HG03159 (cell line): ENCODE measurements at regions not wholly inside any gene's neighbourhood (a gene's known extent, or its start where the extent isn't known, plus 50 kb on each side); places are given as distances from the start of the nearest gene placed in this dataset.
"Not testable (repeated sequence)": the region's sequence is repeated elsewhere in the genome, so short reads cannot be mapped to it uniquely, and the experiment has no call there.

Experiments used
- ATAC-seq: cut with Tn5 transposase; IDR thresholded peaks from one replicate; pipeline ENCODE4 v1.9.1; 2021; ENCODE audit warnings: mild to moderate bottlenecking, moderate library complexity; ENCODE audit not compliant: unreplicated experiment

DNA sequence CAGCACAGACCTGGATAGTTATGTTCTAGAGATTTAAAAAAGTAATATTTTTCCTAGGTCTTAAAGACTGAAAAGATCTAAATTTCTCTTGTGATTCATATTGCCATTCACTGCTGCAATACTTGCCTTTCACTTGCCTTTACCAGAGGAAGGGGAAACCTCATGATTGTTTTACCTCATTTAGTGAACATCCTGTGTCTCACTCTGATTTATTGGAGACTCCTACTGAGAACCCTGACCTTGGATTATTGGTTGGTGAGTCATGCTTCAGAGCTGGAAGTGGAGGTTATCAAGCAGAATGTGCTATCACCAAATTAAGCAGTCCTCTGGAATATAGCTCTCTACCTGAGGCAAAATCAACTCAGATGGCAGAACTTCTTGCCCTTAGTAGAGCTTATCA lies 500.5 kb downstream of the TSN start:
- ATAC-seq = no peak

- no peak for ATAC-seq
These were observed 506.5 kb downstream of the TSN start for GRCh38 chr2:122261911-122262310.

DNA sequence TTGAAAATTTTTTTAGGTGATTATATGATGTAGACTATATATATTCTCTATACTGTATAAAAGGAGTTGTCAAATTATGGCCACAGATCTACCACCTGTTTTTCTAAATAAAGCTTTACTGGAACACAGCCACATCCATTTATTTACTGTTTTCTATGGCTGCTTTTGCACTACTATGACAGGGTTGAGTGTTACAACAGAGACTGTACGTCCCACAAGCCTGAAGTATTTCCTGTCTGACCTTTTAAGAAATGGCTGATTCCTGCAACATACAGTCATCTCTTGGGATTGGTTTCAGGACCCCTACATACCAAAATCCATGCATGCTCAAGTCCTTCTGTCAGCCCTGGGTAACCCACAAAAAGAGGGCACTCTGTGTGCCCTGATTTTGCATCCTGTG lies 508.3 kb downstream of the TSN start:
- ATAC-seq = no peak

- ATAC-seq = no peak
These were observed 511.2 kb downstream of the TSN start for GRCh38 chr2:122266636-122267035.

- no peak for ATAC-seq
These were observed 512.5 kb downstream of the TSN start for GRCh38 chr2:122267947-122268346.

DNA sequence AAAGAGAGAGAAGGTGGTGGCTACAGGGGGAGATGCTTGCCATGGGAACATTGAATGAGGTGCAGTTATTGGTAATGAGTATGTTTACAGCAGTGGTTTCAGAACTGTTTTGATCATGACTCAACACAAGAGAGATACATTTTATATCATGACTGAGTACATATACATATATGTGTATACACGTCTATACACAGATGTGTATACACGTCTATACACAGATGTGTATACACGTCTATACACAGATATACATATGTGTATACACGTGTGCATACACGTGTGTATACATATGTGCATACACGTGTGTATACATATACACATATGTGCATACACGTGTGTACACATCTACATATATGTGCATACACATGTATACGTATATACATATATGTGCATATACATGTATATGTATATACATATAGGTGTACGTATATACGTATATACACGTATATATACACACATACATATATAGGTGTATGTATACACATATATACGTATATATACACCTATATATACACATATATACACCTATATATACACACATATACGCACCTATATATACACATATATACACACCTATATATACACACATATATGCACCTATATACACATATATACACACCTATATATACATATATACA lies 518.5 kb downstream of the TSN start:
- no peak for ATAC-seq

DNA sequence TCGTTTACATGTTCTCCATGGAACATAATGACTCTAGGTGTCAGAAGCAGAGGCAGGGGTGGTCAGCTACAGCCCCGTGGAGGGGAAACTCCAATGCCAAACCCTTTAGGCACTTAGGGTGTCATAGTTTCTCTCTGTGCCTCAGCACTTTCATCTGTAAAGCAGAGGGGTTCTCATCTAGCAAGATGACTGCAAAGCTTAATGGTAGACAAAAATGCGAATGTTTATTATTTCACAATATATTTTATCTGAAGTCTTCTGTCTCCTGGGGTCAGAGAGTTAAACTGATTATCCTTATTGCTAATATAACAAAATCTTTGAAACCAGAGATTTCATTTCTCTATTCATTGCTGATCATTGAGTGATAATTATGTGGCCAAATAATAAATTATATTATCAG lies 522.5 kb downstream of the TSN start:
- ATAC-seq = no peak

GRCh38 chr2:122300758-122301157 lies 545.3 kb downstream of the TSN start:
- no peak for ATAC-seq

- no peak for ATAC-seq
These were observed 552.3 kb downstream of the TSN start for GRCh38 chr2:122307763-122308162.

DNA sequence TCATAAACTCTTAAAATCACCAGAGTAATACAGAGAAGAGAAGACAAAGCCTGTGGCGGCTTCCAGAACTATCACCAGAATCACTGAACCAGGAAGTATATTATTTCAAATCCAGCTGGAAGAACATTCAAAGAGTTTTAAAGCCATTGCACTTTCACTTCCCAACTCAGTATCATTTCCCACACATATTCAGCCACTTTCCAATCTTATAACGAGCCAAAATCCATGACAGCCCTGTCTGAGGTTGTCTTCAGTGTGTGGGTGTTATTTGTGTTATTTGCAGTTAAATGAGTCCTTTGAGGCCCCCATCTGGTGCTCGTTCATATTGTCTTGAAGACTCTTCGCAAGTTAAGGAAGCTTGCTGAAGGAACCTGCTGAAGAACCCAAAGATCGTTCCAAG lies 559.9 kb downstream of the TSN start:
- no peak for ATAC-seq

- ATAC-seq = no peak
These were observed 564.2 kb downstream of the TSN start for GRCh38 chr2:122319539-122320132.

GRCh38 chr2:122322815-122323214 lies 567.4 kb downstream of the TSN start:
- ATAC-seq = no peak

GRCh38 chr2:122323927-122324326 lies 568.5 kb downstream of the TSN start:
- no peak for ATAC-seq

- no peak for ATAC-seq
These were observed 571.0 kb downstream of the TSN start for GRCh38 chr2:122326471-122326870.

DNA sequence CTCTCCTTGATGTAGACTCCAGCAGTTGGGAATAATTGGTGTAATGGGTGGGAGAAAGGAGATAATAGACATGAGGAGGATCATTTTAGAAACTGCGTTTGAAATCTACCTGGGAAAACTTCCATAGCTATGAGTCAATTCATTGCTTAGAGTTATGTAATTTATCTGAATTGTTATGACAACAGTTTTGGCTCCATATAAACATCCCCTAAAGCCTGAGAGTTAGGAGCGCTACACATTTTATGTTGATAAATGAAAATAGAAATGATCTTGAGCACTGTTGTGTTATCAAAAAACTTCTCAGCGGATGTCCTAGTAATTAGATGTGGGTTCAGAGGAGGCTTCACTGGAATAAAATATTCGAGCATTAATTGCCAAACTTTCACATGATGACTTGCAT lies 573.4 kb downstream of the TSN start:
- no peak for ATAC-seq

GRCh38 chr2:122329278-122329677 lies 573.8 kb downstream of the TSN start:
- ATAC-seq = no peak

DNA sequence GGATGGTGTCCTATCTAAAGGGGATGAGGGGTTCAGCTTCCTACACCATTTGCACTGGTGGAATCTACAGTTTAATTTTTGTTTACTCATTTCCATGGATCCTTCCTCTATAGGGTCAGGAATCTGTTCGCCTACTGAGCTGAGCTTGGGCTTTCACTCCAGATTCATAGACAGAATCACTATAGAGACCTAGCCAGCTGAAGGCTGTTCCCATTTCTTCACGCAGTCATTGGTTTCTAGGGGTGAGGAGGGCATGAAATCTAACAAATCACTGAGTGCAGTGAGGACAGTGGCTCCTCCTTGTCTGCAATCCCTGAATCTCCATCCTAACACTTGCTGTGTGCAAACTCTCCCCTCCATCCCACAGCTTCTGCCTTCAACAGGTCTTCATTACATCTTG lies 578.5 kb downstream of the TSN start:
- ATAC-seq = no peak

- no peak for ATAC-seq
These were observed 582.5 kb downstream of the TSN start for GRCh38 chr2:122338000-122338399.

GRCh38 chr2:122340246-122340645 lies 584.8 kb downstream of the TSN start:
- ATAC-seq = peak; percentile 97

DNA sequence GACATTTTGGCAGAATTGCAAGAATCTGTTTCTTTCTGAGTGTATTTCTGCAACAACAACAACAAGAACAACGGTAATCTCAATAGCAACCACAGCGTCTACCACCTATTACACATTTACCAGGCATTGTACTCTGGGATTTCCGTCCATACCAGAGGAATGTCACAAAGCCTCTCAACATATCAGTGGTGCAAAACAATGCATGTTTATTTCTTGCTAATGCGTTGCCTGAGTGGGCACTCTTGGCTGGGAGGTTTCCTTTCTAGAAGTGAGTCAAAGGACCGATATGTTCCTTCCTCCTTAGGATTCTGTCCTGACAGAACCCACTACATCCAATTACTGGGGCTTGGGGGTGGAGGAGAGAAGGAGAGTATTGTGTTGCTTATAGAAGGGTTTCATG lies 585.6 kb downstream of the TSN start:
- ATAC-seq = no peak

GRCh38 chr2:122352151-122352550 lies 596.7 kb downstream of the TSN start:
- ATAC-seq = not testable (repeated sequence)

DNA sequence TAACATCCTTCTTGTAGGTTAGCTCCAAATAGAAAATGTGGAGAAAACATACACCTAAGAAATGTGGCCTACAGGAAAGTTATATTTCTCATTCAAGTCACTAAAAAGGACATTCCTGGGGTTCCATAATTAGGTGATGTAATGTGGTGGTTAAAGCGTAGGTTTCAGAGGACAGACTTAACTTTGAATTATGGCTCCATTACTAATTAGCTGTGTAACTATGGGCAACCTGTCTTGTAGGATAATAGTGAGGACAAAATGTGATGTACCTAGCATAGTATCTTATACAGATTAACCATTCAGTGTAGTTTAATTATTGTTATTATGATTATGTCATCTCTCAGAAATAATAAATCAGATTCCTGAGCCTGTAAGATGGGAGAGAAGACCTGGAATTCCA lies 602.5 kb downstream of the TSN start:
- no peak for ATAC-seq

- ATAC-seq = no peak
These were observed 603.3 kb downstream of the TSN start for GRCh38 chr2:122358729-122359128.
